Neural crest cell (in vitro differentiated cells): ENCODE measurements at regions not wholly inside any gene's neighbourhood (a gene's known extent, or its start where the extent isn't known, plus 50 kb on each side); places are given as distances from the start of the nearest gene placed in this dataset.

Experiments used
- DNase-seq: peaks from one replicate; pipeline ENCODE4 v3.0.0; 2021; ENCODE audit warnings: low read depth, mixed read lengths, low spot score
- H3K27ac Mint-ChIP-seq: one replicate; pipeline ENCODE4 v1.8.0; 2021; ENCODE audit warnings: mild to moderate bottlenecking, mixed read lengths; ENCODE audit not compliant: unreplicated experiment
- H3K27me3 Mint-ChIP-seq: 2 replicates; pipeline ENCODE4 v1.8.0; 2021; ENCODE audit warnings: low read depth, mild to moderate bottlenecking, mixed read lengths
- H3K36me3 Mint-ChIP-seq: 2 replicates; pipeline ENCODE4 v1.8.0; 2021; ENCODE audit warnings: low read depth, mild to moderate bottlenecking, mixed read lengths
- H3K4me1 Mint-ChIP-seq: 2 replicates; pipeline ENCODE4 v1.8.0; 2021; ENCODE audit warnings: mixed read lengths
- H3K4me3 Mint-ChIP-seq: one replicate; pipeline ENCODE4 v1.8.0; 2021; ENCODE audit warnings: mild to moderate bottlenecking, mixed read lengths
- H3K9me3 Mint-ChIP-seq: 2 replicates; pipeline ENCODE4 v1.8.0; 2021; ENCODE audit warnings: mixed read lengths
- TF ChIP-seq, protein P1 (sequence below): fragments of 200-600 bp; sonication (generic); conservative IDR thresholded peaks from 2 replicates; pipeline ENCODE4 v1.5.0; 2021; ENCODE audit warnings: antibody characterized with exemption, mild to moderate bottlenecking

- H3K4me3 Mint-ChIP-seq = no peak overlapping the region
- TF ChIP-seq, protein P1, sequence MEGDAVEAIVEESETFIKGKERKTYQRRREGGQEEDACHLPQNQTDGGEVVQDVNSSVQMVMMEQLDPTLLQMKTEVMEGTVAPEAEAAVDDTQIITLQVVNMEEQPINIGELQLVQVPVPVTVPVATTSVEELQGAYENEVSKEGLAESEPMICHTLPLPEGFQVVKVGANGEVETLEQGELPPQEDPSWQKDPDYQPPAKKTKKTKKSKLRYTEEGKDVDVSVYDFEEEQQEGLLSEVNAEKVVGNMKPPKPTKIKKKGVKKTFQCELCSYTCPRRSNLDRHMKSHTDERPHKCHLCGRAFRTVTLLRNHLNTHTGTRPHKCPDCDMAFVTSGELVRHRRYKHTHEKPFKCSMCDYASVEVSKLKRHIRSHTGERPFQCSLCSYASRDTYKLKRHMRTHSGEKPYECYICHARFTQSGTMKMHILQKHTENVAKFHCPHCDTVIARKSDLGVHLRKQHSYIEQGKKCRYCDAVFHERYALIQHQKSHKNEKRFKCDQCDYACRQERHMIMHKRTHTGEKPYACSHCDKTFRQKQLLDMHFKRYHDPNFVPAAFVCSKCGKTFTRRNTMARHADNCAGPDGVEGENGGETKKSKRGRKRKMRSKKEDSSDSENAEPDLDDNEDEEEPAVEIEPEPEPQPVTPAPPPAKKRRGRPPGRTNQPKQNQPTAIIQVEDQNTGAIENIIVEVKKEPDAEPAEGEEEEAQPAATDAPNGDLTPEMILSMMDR = no peak
- no peaks in the 10 kb centered on the region for H3K9me3 Mint-ChIP-seq
- peaks cover under 1% of the 10 kb centered on the region for H3K36me3 Mint-ChIP-seq
- peak overlapping the region; percentile 90 for H3K27ac Mint-ChIP-seq
- H3K4me1 Mint-ChIP-seq = peaks cover 8% of the 10 kb centered on the region
- no peaks in the 10 kb centered on the region for H3K27me3 Mint-ChIP-seq
- DNase-seq = no peak
These were observed 737.8 kb upstream of the CXADR start for GRCh38 chr21:16775076-16775475.

- peaks cover 8% of the 10 kb centered on the region for H3K4me1 Mint-ChIP-seq
- DNase-seq = no peak
- TF ChIP-seq, protein P1 = no peak
- H3K27ac Mint-ChIP-seq = no peak overlapping the region
- H3K9me3 Mint-ChIP-seq = peaks cover 2% of the 10 kb centered on the region
- H3K36me3 Mint-ChIP-seq = peaks cover 3% of the 10 kb centered on the region
- no peak overlapping the region for H3K4me3 Mint-ChIP-seq
- H3K27me3 Mint-ChIP-seq = no peaks in the 10 kb centered on the region
These were observed 735.7 kb upstream of the CXADR start for GRCh38 chr21:16777041-16777720.

GRCh38 chr21:16788584-16788983, 724.3 kb upstream of the CXADR start:
- H3K4me3 Mint-ChIP-seq = no peak overlapping the region
- peaks cover 4% of the 10 kb centered on the region for H3K36me3 Mint-ChIP-seq
- no peaks in the 10 kb centered on the region for H3K4me1 Mint-ChIP-seq
- H3K9me3 Mint-ChIP-seq = peaks cover 10% of the 10 kb centered on the region
- TF ChIP-seq, protein P1 = no peak
- H3K27ac Mint-ChIP-seq = no peak overlapping the region
- DNase-seq = no peak
- no peaks in the 10 kb centered on the region for H3K27me3 Mint-ChIP-seq

DNA sequence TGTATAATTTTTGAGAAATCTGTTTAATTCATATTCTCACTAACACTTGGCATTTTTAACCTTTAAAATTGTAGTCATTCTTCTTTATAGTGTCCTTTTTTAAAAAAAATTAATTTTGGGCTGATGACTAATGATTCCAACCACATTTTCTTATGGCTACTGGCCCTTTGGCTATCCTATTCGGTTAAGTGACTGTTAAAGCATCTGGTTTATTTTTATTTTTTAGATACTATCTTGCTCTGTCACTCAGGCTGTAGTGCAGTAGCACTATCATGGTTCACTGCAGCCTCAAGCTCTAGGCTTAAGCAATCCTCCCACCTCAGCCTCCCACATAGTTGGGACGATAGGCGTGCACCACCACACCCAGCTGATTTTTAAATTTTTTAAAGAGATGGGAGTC, 723.2 kb upstream of the CXADR start:
- no peak overlapping the region for H3K27ac Mint-ChIP-seq
- TF ChIP-seq, protein P1 = no peak
- peaks cover 6% of the 10 kb centered on the region for H3K9me3 Mint-ChIP-seq
- H3K36me3 Mint-ChIP-seq = no peaks in the 10 kb centered on the region
- no peak for DNase-seq
- H3K4me3 Mint-ChIP-seq = no peak overlapping the region
- H3K27me3 Mint-ChIP-seq = no peaks in the 10 kb centered on the region
- no peaks in the 10 kb centered on the region for H3K4me1 Mint-ChIP-seq

GRCh38 chr21:16792101-16792500, 720.7 kb upstream of the CXADR start:
- no peak overlapping the region for H3K4me3 Mint-ChIP-seq
- H3K36me3 Mint-ChIP-seq = no peaks in the 10 kb centered on the region
- H3K27me3 Mint-ChIP-seq = no peaks in the 10 kb centered on the region
- TF ChIP-seq, protein P1 = no peak
- H3K4me1 Mint-ChIP-seq = peaks cover 3% of the 10 kb centered on the region
- H3K27ac Mint-ChIP-seq = no peak overlapping the region
- no peak for DNase-seq
- no peaks in the 10 kb centered on the region for H3K9me3 Mint-ChIP-seq
